SKM-1 treated with dmso at 0.1 percent for 144 hours (cell line): ENCODE measurements at regions not wholly inside any gene's neighbourhood (a gene's known extent, or its start where the extent isn't known, plus 50 kb on each side); places are given as distances from the start of the nearest gene placed in this dataset.

ENCODE experiments used
- DNase-seq: peaks from one replicate; lab custom pipeline; 2025; ENCODE audit not compliant: unreplicated experiment; lab: John Stamatoyannopoulos, UW

DNA sequence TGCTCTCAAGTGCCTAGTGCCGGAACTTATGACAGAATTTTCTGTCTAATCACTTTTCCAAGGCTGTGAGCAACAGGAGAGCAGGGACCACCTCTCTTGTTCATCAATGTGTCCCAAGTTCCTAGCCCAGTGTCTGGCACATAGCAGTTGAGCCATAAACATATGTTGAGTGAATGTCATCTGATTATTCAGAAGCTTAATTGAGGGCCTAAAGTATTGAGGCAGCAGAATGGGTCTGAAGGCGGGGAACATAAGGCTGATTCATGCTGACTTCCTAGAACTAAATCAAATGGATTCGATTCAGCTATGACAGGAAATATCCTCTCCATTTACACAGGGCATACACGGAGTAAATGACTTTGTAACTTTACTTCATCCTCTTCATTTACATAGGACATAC, 438.0 kb upstream of the ZFHX3 start:
- no peak for DNase-seq

GRCh38 chr16:73483934-73484711, 436.2 kb upstream of the ZFHX3 start:
- no peak for DNase-seq

DNA sequence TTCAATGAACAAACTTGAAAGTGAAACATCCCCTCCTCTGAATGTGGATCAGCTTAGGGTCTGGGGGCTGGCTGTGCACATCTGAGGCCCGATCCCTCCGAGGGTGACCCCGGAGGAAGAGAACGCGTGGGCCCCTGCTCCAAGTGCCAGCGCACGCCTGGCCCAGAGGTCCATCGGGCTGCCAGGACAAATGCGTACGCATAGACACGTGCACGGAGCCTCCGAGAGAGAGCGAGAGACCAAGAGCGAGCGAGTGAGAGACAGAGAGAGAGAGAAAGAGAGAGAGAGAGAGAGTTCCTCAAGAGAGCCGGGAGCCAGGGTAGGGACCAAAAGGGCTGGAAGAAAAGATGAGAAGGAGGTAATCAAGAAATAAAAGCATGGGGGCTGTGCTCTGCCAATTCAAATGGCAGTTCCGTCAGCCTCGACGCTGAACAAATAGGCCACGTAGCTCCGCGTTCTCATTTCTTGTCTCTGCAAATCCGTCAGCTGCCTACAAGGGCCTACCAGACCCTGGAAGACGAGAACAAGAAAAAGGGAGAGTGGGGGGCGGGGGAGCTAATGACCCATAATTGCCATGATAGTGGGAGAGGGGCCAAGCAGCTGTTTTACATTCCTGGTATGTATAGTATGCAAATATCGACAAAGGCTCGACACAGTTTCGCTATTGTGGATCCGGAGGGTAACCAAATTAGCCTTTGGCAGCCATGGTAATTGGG, 435.3 kb upstream of the ZFHX3 start:
- no peak for DNase-seq

- DNase-seq, result no peak
These were observed 434.4 kb upstream of the ZFHX3 start for GRCh38 chr16:73482310-73482709.

- DNase-seq, result no peak
These were observed 432.5 kb upstream of the ZFHX3 start for GRCh38 chr16:73480381-73480780.

DNA sequence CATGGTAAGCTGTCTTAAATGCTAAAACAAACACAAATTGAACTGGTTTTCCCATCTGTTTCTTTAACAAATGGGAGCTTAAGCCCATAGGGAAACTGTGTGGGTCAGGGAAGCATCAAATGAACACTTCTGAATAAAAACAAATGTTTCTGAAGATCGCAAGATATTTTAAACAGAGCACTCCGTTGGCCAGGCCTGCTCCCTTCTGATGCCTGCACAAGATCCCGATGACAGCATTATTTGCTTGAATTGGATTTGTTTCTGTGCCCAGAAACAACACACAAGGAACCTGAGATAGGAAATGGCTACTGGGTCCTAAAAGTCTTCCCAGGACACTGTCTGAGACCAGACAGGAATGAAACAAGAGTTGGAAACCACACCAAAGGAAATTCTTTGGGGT, 425.8 kb upstream of the ZFHX3 start:
- no peak for DNase-seq

GRCh38 chr16:73464834-73465233, 416.9 kb upstream of the ZFHX3 start:
- DNase-seq, result no peak

DNA sequence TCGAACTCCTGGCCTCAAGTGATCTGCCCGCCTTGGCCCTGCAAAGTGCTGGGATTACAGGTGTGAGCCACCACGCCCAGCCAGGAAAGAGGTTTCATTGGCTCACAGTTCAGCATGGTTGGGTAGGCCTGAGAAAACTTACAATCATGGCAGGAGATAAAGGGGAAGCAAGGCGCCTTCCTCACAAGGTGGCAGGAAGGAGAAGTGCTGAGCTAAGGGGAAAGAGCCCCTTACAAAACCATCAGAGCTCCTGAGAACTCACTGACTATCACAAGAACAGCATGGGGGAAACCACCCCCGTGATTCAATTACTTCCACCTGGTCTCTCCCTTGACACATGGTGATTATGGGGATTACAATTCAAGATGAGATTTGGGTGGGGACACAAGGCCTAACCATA, 411.7 kb upstream of the ZFHX3 start:
- no peak for DNase-seq

- DNase-seq, result no peak
These were observed 409.9 kb upstream of the ZFHX3 start for GRCh38 chr16:73457851-73458250.

- DNase-seq, result no peak
These were observed 401.0 kb upstream of the ZFHX3 start for GRCh38 chr16:73448970-73449369.

- no peak for DNase-seq
These were observed 399.9 kb upstream of the ZFHX3 start for GRCh38 chr16:73447846-73448245.

DNA sequence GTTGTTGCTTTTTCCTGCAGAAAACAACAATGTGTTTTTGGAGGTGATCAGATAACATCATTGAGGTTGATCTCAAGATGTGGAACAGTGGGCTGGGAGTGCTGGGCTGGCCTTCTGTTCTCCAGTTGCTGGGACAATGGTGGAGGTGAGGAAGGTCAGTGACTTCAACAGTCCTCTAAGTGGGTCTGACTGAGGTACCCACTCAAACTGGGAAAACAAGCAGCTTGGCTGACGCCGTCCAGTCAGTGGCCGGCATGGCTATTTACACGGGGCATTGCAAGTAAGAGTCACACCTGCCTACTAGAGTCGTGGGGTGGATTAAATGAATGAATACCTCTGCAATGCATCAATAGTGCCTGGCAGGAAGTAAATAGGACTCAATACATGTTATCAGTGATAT, 386.7 kb upstream of the ZFHX3 start:
- no peak for DNase-seq

GRCh38 chr16:73433731-73434307, 385.9 kb upstream of the ZFHX3 start:
- DNase-seq, result no peak

GRCh38 chr16:73432850-73433730, 385.2 kb upstream of the ZFHX3 start:
- no peak for DNase-seq

DNA sequence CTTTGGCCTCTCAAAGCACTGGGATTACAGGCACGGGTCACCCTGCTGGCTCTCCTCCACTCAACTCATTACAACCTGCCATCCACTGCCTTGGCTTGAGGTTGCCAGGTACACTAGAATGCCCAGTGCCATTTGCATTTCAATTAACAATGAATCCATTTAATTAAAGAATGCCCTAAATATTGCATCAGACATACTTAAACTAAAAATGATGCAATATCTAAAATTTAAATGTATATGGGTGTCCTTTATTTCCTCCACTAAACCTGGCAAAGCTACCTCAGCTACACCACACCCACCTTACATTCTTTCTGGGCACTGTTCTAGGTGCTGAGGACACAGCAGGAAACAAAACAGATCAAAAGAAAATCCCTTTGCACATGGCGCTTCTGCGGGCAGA, 382.2 kb upstream of the ZFHX3 start:
- no peak for DNase-seq

DNA sequence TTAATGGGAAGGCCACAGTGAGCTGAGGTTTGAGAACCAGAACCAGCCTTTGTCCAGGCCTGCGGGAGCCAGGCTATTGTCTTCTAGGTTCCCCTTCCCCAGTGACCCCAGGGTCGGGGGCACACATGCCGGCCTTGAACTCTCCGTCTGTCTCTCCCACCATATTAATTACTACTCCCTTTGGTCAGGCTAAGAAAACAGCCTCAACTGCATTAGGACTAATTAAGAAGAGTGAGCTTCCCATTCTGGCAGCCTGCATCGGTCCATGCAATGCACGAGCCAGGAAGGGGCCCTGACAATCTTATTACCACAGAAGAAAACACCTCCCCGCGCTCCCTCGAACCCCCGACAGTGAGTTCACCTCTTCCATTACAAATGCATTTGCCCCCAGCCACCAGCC, 380.2 kb upstream of the ZFHX3 start:
- DNase-seq, result no peak

- no peak for DNase-seq
These were observed 379.2 kb upstream of the ZFHX3 start for GRCh38 chr16:73427164-73427563.

DNA sequence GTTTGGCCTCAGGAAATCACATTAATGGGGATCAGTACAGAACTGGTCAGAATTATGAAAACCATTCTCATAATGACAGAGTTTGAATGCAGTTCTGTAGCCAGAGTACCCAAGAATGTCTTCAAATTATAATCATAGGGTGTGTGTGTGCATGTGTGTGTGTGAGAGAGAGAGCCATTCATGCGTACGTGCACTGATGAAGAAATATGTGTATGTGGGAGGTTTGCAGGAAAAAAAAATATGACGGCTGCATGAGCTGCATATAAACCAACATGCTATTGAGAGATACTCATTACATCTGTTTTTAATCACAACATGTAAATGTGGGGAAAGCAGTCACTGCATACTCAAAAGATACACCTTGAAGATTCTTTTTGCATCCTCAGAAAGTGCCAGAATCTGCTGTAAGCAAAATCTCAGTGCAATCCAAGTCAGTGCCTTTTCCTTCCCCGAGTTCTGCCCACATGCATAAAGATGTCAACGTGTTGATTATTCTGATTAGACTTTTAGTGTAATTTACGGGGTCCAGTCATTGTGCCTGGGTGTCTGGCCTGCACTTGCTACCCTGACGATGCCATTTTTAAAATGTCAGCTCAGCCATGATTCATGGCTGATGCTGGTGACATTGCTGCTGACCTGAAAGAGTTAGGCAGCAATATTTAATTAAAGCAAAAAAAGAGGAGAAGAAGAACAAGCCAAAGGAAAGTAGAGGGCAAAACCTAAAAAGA, 378.7 kb upstream of the ZFHX3 start:
- DNase-seq, result no peak

DNA sequence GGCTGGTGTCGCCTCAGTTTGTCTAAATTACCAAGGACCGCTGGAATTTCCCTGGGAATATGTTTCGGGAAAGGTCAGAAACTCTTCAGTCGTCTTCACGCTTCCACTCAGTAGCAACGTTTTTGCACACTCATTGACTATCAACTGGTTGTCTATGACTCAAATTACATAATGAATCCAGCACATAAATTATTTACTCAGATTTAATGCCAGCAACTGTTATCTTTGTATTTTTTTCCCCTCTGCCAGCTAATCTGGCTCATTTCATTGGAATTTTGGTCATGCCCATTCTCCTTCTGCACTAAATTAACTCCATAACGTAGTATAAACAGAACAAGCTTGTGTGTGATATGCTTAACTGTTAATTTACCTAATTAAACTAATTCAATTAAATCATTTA, 372.7 kb upstream of the ZFHX3 start:
- no peak for DNase-seq

DNA sequence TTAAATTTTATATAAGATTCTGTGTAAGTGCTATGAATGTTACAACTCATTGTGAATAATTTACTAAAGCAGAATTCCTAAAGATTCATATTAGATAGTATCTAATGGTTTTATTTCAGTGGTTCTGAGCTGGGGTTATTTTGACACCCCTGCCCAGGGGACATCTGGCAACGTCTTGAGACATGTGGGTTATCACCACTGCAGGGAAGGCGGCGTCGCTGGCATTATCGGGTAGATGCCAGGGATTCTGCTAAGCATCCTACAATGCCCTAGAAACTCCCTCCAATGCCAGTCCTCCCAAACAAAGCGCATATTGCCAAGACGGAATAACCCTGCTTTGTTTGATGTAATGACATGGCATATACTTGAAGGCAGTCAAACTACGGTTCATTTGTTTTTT, 372.3 kb upstream of the ZFHX3 start:
- no peak for DNase-seq

- DNase-seq, result no peak
These were observed 370.8 kb upstream of the ZFHX3 start for GRCh38 chr16:73418691-73419090.
